ENCODE measurements at regions not wholly inside any gene's neighbourhood (a gene's known extent, or its start where the extent isn't known, plus 50 kb on each side); places are given as distances from the start of the nearest gene placed in this dataset.
"Not testable (repeated sequence)": the region's sequence is repeated elsewhere in the genome, so short reads cannot be mapped to it uniquely, and the experiment has no call there.

DNA sequence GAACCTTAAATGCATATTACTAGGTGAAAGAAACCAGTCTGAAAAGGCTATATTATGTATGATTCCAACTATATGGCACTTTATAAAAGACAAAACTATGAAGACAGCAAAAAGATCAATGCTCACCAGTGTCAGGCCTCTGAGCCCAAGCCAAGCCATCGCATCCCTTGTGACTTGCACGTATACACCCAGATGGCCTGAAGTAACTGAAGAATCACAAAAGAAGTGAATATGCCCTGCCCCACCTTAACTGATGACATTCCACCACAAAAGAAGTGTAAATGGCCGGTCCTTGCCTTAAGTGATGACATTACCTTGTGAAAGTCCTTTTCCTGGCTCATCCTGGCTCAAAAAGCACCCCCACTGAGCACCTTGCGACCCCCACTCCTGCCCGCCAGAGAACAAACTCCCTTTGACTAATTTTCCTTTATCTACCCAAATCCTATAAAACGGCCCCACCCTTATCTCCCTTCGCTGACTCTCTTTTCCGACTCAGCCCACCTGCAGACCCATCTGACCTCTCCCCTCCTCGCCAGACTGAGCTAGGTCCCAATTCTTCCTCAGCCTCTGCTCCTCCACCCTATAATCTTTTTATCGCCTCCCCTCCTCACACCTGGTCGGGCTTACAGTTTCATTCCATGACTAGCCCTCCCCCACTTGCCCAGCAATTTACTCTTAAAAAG, 1239.5 kb downstream of the OLFM4 start:
- not testable (repeated sequence) for DNase-seq

DNA sequence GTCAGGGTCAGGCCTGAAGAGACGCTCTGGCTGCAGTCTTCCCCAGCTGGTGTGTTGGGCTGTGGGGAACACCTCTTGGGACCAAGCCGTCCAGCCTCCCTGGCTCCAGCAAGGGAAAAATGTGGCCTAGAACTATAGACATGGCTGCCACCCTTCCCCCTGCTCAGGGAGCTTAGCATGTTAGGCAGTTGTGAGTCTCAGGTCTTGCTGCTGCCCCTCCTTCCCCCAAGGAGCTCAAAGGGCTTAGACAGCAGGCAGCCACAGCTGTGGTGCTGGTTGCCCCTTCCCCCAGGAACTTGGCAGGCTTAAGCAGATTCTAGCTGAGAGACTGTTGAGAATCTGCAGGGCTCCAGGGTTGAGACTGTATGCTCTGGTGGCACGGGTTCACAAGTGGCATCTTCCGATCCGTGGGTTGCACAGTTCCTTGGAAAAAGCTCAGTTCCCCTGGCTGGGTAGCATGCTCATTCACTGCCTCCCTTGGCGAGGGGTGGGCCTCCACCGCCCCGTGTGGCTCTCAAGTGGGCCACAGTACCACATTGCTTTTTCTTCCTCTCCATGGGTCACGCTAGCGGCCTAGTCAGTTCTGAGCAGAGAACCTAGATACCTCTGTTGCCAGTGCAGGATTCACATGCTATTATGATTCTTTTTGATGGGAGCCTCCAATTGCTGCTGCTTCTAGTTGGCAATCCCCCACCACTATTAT, 1258.6 kb downstream of the OLFM4 start:
- no peak for DNase-seq

DNA sequence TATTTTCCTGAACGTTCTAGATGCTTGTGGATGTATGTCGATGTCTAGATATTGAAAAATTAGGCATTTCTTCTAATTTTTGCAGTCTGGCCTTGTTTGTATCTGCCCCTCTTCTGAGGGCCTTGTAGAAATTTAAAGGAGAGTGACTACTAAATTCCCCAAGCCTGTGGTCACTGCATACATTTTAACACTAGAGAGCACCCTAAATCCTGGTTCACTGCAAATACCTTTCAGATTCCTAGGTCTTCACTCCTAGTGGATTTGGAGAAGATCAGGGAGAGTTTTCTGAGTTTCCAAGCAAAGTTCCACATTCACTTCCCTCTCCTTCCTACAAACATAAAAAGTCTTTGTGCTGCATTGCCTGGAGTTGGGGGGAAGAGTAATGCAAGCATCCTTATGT, 1272.5 kb downstream of the OLFM4 start:
- DNase-seq, result no peak

DNA sequence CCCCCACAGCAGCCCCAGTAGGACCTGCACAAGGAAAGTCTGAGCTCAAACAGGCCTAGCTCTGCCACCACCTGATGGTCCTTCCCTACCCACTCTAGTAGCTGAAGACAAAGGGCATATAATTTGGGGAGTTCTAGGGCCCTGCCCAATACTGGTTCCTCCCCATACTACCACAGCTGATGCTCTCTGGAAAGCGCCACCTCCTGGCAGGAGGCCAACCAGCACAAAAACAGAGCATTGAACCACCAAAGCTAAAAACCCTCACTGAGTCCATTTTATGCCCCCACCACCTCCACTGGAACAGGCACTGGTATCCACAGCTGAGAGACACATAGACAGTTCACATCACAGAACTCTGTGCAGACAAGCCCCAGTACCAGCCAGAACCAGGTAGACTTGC, 1276.8 kb downstream of the OLFM4 start:
- DNase-seq, result no peak

DNA sequence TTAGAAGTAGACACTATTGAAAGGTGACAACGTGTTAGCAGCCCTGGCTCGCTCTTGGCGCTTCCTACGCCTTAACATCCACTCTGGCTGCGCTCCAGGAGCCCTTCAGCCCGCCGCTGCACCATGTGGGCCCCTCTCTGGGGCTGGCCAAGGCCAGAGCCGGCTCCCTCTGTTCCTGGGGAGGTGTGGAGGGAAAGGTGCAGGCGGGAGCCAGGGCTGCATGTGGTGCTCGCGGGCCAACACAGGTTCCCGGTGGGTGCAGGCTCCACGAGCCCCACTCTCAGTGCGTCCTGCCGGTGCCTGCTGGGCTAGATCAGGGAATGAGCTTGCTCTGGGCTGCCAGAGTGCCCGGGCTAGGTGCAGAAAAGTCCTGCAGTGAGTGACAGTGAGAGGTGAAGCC, 1284.3 kb downstream of the OLFM4 start:
- no peak for DNase-seq

DNA sequence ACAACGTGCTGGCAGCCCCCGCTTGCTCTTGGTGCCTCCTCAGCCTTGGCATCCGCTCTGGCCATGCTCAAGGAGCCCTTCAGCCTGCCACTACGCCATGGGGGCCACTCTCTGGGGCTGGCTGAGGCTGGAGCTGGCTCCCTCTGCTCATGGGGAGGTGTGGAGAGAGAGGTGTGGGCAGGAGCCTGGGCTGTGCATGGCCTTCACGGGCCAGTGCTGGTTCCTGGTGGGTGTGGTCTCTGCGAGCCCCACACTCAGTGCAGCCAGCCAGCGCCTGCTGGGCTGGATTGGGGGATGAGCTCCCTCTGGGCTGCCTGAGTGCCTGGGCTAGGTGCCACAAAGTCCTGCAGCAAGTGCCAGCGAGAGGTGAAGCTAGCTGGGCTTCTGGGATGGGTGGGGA, 1289.1 kb downstream of the OLFM4 start:
- DNase-seq, result no peak

DNA sequence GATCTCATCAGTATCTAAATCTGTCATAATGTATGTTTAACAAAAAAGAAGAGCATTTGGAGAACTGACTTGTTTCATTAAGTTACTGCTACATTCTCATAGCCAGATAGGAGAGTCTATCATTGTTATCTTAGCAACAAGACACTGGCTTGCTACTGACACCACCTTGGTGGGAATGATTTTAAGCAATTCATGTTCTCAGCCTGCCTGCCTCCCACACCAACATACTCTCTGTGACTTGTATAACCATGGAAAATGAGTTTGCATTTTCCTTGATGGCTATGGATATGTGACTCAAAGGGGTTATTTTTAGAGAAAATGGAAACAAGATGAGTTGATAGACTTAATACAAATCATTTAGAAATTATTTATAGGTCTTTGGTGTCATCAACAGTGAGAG, 1308.9 kb downstream of the OLFM4 start:
- no peak for DNase-seq

DNA sequence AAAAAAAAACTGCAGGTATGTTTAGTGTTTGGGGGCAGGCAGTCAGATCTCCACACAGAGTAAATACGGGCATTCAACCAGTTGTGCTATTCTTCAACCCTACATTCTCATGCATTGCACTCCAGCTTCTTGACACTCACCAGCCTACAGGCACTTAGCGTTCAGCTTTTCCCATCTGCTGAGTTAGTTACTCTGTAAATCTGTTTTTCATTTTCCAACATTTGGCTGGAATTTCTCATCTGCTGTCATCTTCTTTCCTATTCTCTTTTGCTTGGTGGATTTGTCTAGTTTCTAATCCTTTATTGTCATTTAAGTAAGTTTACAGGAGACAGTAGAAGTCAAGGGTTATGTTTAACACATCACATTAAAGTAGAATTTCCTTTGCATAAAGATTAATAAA, 1318.9 kb downstream of the OLFM4 start:
- no peak for DNase-seq

DNA sequence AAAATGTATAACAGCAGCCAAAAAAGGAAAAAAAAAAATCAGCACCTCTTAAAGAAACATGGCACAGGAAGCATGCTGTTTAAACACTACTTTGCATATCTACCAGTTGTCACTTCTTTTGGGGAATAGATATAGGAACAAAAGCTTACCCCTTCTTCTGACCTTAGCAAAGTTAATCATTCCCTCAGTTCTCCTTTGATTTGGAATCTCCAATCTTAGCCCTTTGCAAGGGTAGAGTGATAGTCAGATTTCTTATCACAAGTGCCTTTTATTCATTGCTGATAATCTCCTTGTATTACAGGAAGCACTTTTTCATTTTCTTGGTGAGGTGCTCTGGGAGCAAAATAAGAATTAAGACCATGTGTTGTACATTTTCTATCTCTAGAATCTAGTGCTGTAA, 1327.6 kb downstream of the OLFM4 start:
- no peak for DNase-seq

DNA sequence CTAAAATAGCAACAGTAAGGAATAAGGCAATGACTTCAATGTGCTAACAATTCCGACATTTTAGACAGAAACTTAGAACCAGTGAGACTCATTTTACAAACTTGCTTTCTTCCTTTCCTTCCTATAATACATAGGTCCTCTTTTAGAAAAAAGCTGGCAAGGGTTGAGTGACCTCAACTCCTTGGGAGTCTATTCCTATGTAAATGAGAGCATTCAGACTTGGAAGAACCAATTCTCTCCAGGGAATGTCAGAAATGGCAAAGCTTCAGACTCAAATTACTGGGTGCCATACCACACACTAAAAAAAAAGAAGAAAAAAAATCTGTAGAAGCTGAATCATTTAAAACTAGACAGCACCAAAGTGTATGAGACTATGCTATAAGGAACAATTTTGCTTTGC, 1328.2 kb downstream of the OLFM4 start:
- no peak for DNase-seq

DNA sequence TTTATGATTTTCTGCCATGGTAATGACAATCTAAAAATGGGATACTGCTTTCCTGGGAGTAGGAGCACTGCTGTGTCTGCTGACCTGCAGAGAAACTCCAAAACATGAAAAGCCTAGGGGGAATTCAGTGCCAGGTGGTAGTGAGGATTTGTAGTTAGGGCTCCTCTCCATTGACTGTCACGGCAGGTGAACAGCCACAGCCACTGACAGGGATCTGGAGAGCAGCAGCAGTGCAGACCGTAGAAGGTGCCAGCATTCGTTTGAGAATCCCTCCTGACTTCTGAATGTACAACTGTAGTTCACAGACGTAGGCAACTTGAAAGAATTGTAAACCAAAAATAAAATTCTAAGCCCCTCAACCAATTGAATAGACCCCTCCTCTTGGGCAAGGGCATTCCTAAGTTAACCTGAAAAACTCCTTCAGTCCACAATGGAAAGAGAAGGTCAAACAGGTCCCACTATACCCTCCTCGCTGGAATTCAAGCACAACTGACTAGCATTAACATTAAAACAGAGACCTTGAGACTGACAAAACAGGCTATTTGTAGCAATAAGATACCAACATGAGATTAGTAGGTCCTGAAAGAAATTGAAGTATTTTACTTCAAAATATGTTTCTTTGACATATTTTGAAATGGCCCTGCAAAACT, 1328.8 kb downstream of the OLFM4 start:
- no peak for DNase-seq

DNA sequence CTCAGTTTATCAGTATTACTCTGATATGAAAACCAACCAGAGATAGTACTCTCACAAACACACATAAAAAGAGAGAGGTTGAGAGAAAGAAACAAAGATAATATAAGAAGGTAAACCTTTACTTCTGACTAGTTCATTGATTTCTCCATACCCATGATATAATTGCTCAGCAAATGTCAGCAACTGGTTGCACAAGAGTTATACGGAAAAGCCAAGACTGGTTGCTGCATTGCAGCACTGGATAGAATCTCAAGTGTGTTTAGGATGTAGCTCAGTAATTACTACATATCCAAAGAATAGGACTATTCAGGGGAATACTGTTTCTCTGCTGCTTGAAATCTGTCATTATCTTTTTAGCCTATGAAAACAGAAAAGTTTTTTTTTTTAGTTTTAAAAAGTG, 1332.8 kb downstream of the OLFM4 start:
- no peak for DNase-seq

DNA sequence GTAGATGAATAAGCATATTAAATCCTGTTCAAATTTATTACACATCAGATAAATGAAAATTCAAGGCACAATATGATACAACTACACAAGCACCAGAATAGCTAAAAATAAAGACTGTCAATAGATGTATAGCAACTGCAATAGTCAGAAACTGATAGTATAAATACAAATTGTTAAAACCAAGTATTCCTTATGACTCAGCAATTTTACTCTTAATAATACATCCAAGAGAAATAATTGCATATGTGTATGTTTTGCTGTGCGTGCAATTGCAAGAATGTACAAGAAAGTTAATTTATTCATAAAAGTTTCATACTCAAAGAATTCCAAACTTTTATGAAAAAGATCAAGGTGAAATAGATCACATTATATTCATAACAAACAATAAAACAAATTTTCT, 1338.1 kb downstream of the OLFM4 start:
- DNase-seq, result no peak

DNA sequence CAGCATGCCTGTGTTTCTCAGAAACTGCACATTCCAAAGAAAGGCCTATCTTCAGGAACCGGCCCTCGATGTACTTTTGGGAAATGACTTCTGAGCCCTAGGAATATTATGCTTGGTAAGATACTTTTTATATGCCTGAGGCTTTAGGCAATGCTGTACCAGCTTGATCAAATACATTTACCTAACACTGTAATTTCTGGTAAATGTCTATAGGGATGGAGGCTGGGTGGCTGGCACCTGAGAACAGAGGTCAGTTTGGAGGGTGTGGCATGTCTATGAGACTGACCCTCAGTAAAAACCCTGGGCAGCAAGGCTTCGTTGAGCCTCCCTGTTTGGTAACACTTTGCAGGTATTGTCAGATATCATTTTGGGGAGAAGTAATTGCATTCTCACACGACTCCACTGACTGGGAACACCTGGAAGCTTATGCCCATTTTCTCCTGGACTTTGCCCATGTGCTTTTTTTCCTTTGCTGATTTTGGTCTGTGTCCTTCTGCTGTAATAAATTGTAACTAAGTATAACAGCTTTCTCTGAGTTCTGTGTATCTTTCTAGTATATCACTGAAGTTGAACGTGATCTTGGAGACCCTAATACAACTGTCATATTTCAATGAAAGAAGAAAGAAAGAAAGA, 1339.1 kb downstream of the OLFM4 start:
- DNase-seq, result no peak

DNA sequence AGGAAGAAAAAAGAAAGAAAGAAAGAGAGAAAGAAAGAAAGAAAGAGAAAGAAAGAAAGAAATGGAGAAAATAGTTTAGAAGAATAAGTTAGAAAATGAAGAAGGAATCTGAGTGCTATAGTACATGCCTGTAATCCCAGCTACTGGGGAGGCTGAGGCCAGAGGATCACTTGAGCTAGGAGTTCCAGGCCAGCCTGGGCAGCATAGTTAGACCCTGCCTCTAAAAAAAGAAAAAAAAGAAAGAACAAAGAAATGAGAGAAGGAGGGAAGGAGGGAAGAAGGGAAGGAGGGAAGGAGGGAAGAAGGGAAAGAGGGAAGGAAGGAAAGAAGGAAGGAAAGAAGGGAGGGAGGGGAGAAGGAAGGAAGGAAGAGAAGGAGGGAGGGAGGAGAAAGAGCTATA, 1339.8 kb downstream of the OLFM4 start:
- no peak for DNase-seq

DNA sequence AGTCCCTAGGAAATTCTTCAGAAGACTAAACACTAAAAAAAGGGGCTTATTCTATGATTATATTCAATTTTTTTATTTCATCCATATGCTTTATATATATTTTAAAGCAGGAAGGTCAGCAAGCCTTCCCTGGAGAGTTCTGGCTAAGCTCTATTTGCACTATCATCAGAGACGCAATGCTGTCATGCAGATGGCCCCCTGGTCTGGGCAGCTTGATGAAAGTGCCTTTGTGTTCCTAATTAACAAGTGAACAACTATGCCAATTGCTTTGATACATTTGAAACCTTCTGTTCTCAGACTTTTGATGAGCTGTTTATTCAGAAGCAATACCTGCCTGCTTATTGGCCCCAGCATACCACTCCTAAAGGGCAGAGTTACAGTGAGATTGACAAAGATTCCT, 1344.6 kb downstream of the OLFM4 start:
- no peak for DNase-seq

DNA sequence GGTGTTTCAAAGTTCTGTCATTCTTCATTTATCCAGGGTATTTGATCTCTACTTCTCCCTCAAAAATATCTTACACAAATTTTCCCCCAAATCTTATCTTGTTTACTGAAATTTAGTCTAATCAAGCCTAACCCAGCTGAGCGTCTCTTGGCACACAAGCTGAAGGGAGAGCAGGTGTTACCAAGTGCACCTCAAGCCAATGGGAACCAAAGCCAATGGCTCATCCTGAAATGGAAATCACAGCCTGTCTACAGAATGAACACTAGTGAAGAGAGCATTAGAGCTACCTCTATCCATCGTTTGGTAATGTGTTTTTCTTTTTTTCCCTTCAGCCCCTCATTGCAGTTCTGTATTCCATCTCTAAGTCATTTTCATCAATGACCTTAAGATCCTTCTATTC, 1350.8 kb downstream of the OLFM4 start:
- no peak for DNase-seq

DNA sequence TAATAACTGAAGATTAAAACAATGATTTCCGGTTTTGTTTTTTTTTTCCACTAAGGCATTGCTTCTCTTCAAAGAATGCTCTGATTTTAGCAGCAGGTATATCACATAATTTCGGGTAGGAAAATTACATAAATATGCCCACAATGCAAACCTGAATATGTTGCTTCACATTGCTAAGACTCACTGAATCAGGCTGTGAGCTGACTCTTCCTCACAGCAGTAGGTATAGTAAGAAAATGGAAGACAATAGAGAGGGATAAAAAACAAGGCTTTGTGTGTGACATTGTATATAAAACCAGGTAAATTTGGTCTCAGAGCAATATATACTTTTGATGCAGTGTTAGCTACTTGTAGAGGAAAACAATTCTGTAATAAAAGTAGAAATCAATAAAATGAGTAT, 1355.0 kb downstream of the OLFM4 start:
- DNase-seq, result no peak

DNA sequence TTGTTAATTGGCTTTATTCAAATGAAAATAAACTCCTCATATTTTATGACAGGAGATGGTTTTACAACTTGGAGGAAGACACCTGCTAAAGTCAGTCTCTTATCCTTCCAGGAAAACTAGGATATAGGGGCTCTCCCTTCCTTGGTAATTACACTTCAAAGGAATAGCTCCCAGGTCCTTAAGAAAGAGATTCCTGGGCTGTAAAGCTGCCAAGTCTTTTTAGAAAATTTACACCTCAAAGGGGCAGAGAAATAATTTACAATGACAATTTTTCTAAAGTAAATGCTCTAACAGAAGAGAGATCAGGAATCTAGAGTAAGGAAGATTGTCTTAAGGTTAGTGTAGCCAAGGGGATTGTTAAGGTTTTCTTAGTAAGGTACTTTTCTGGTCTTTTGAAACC, 1359.0 kb downstream of the OLFM4 start:
- DNase-seq, result no peak

DNA sequence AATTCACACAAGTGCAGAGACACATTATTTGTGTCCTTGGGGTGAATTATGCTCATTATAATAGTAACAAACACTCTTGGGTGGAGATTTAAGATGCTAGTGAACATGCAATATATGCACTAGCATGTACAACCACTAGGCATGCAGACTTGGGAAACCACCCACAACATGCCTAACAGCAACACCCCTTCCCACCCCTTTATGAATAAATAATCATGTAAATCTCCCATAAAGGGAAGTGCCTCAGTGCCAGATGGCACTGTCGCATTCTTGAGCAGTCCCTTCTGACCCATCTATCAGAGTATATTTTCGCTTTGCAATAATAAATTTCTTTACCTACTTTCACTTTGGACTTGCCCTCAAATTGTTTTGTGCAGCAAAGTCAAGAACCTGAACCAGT, 1362.2 kb downstream of the OLFM4 start:
- DNase-seq, result no peak

DNA sequence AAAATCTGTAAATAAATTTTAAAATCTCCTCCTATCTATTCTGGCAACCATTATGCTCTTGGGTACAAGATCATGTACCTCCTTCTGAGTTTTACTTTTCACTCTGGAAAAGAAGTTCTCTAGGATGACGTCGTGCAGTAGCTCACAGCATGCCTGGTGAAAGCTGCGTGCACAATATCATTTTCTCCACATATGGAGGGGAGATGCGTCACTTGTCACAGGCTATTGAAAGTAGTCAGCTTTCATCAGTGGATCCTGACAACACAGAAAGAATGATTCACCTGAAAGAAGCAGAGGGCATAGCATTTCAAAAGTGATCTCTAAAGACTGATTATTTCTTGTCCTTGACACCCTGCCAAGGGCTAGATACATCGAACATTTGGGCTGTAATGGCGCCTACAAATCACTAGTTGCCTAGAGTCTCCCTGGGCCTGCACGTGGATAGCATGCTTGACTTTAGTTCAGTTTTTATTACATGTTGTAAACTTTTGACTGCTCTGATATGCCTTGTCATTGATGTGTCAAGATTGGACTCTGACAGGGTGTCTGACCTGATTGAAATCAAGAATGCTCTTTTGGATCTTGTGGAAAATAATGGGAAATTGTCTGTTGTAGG, 1365.6 kb downstream of the OLFM4 start:
- no peak for DNase-seq

DNA sequence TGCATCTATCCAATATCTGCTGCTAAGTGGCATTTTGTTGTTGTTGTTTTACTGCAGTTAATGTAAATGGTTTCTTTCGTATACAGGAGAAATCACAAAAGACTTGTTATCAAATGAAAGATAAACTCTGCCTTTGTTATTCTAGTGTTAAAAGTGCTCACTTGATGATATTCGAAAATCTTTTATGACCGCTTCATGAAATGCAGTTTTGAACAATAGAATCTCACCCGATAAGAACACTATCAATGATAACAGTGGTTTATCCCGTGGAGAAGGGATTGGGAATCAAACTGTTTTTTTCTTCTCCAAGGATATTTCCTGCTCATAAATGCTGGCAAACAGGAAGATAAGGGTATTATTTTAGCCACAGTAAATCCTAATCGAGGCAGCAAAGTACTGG, 1366.3 kb downstream of the OLFM4 start:
- no peak for DNase-seq

DNA sequence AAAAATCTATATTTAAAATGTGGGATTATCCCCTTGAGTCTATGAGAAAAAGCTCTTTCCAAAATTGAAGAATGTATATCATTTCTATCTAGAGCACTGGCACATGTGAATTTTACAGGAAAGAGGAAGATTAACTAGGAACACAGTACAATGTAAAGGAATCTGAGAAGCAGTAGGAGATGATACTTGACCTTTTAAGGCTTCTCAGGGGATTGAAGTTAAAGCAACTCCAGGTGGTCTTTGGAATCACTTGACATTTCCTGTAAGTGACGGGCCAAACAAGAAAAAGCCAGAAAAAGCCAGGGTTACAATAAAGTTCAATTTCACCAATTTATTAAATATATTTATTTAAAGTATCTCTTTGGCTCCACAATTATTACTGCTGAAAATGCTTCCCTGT, 1373.9 kb downstream of the OLFM4 start:
- DNase-seq, result no peak
